ENCODE measurements at regions not wholly inside any gene's neighbourhood (a gene's known extent, or its start where the extent isn't known, plus 50 kb on each side); places are given as distances from the start of the nearest gene placed in this dataset.

DNA sequence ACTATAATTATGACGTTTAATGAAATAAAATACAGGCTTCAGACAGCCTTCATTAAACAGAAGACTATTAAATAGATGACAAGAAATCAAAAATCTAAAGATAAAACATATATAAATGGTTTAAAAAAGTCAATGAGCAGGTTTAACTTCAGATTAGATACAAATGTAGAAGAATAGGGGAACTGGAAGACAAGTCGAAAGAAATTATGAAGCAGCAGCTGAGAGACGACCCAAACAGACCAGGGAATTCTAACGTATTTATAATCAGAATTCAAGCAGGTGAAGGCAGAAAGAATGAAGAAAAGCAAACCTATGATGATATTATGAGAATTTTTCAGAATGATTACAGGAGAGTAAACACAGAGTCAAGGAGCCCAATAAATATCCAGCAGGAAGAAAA, 235.1 kb upstream of the XYLT1 start:
- TF ChIP-seq, protein P1, sequence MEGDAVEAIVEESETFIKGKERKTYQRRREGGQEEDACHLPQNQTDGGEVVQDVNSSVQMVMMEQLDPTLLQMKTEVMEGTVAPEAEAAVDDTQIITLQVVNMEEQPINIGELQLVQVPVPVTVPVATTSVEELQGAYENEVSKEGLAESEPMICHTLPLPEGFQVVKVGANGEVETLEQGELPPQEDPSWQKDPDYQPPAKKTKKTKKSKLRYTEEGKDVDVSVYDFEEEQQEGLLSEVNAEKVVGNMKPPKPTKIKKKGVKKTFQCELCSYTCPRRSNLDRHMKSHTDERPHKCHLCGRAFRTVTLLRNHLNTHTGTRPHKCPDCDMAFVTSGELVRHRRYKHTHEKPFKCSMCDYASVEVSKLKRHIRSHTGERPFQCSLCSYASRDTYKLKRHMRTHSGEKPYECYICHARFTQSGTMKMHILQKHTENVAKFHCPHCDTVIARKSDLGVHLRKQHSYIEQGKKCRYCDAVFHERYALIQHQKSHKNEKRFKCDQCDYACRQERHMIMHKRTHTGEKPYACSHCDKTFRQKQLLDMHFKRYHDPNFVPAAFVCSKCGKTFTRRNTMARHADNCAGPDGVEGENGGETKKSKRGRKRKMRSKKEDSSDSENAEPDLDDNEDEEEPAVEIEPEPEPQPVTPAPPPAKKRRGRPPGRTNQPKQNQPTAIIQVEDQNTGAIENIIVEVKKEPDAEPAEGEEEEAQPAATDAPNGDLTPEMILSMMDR (IDR thresholded peaks at IDR 0.05; ENCODE audit: low read depth, low read length, poor library complexity, severe bottlenecking), result no peak
- TF ChIP-seq EZH2phosphoT487 (IDR thresholded peaks at IDR 0.05; ENCODE audit: borderline replicate concordance, low read length), result no peak
